Prostate gland (tissue), 2 donors: ENCODE measurements at regions not wholly inside any gene's neighbourhood (a gene's known extent, or its start where the extent isn't known, plus 50 kb on each side); places are given as distances from the start of the nearest gene placed in this dataset.
"Not testable (repeated sequence)": the region's sequence is repeated elsewhere in the genome, so short reads cannot be mapped to it uniquely, and the experiment has no call there.

Experiments used
- POLR2A ChIP-seq: fragments of 450-650 bp; IDR thresholded peaks from one replicate; pipeline ENCODE4 v1.6.1; 2016; ENCODE audit warnings: antibody characterized with exemption, mild to moderate bottlenecking
- POLR2AphosphoS5 ChIP-seq: sonication (generic); formaldehyde crosslinking; IDR thresholded peaks from one replicate; pipeline ENCODE4 v1.6.1; 2017; ENCODE audit warnings: antibody characterized with exemption
- TF ChIP-seq, protein P1 (sequence below), 4 experiments: fragments of 200-600 bp in 2 of 4; fragments of 450-650 bp in 2 of 4; sonication (generic) in 2 of 4; IDR thresholded peaks; 1 replicate in 3 of 4; 2 replicates in 1 of 4; pipeline ENCODE4 v1.5.1; 2016 to 2019; ENCODE audit warnings: antibody characterized with exemption in 4 of 4, mild to moderate bottlenecking in 2 of 4, moderate library complexity in 2 of 4

DNA sequence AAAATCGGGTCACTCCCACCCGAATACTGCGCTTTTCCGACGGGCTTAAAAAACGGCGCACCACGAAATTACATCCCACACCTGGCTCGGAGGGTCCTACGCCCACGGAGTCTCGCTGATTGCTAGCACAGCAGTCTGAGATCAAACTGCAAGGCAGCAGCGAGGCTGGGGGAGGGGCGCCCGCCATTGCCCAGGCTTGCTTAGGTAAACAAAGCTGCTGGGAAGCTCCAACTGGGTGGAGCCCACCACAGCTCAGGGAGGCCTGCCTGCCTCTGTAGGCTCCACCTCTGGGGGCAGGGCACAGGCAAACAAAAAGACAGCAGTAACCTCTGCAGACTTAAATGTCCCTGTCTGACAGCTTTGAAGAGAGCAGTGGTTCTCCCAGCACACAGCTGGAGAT is 325.7 kb upstream of the PIK3R1 start:
- TF ChIP-seq, protein P1, sequence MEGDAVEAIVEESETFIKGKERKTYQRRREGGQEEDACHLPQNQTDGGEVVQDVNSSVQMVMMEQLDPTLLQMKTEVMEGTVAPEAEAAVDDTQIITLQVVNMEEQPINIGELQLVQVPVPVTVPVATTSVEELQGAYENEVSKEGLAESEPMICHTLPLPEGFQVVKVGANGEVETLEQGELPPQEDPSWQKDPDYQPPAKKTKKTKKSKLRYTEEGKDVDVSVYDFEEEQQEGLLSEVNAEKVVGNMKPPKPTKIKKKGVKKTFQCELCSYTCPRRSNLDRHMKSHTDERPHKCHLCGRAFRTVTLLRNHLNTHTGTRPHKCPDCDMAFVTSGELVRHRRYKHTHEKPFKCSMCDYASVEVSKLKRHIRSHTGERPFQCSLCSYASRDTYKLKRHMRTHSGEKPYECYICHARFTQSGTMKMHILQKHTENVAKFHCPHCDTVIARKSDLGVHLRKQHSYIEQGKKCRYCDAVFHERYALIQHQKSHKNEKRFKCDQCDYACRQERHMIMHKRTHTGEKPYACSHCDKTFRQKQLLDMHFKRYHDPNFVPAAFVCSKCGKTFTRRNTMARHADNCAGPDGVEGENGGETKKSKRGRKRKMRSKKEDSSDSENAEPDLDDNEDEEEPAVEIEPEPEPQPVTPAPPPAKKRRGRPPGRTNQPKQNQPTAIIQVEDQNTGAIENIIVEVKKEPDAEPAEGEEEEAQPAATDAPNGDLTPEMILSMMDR (IDR thresholded peaks at IDR 0.05): not testable (repeated sequence)
- not testable (repeated sequence) for TF ChIP-seq POLR2AphosphoS5, POLR2A
